Thyroid gland (tissue), 4 donors: ENCODE measurements at regions not wholly inside any gene's neighbourhood (a gene's known extent, or its start where the extent isn't known, plus 50 kb on each side); places are given as distances from the start of the nearest gene placed in this dataset.

Experiments
- DNase-seq, 2 donors: peaks; one replicate each; pipeline ENCODE4 v3.0.0-alpha.2; 2019
- H3K27ac ChIP-seq, 3 donors: fragments of 200-600 bp; sonication (generic); 1 replicate in 2 of 3; 2 replicates in 1 of 3; pipeline ENCODE4 v1.5.1; 2016 to 2019; ENCODE audit warnings: mild to moderate bottlenecking in 1 of 3, moderate library complexity in 1 of 3
- H3K27me3 ChIP-seq: fragments of 200-600 bp; sonication (generic); one replicate; pipeline ENCODE4 v1.5.1; 2019
- H3K36me3 ChIP-seq, 2 donors: fragments of 200-600 bp; sonication (generic); one replicate each; pipeline ENCODE4 v1.5.1; 2016 to 2019
- H3K4me1 ChIP-seq, 2 donors: fragments of 200-600 bp; sonication (generic); one replicate each; pipeline ENCODE4 v1.5.1; 2017 to 2019
- H3K4me3 ChIP-seq, 3 donors: fragments of 200-600 bp; sonication (generic); replicated peaks in 1 of 3; 1 replicate in 2 of 3; 2 replicates in 1 of 3; pipeline ENCODE4 v1.5.1; 2016; ENCODE audit warnings: mild to moderate bottlenecking in 1 of 3
- H3K9me3 ChIP-seq: fragments of 200-600 bp; sonication (generic); one replicate; pipeline ENCODE4 v1.5.1; 2017
- CTCF ChIP-seq, 6 experiments: fragments of 200-600 bp in 3 of 6; fragments of 450-650 bp in 3 of 6; sonication (generic) in 3 of 6; IDR thresholded peaks; one replicate each; pipeline ENCODE4 v1.5.1; 2016 to 2019; ENCODE audit warnings: antibody characterized with exemption in 6 of 6, mild to moderate bottlenecking in 2 of 6, inconsistent platforms in 1 of 6, moderate library complexity in 1 of 6
- POLR2A ChIP-seq, 2 donors: fragments of 450-650 bp; IDR thresholded peaks; one replicate each; pipeline ENCODE4 v1.6.1; 2017; ENCODE audit warnings: antibody characterized with exemption in 2 of 2, mild to moderate bottlenecking in 2 of 2, moderate library complexity in 1 of 2
- WGBS, 2 donors: methylation state at CpG; one replicate each; pipeline ENCODE4 v1.1.5; 2017; 5-methylcytosine and 5-hydroxymethylcytosine counted together
- intact Hi-C: fragments of 100-400 bp; cut with DNase I; formaldehyde crosslinking; loops from one replicate; pipeline ENCODE4 v1.15.1; 2023

GRCh38 chr20:19866070-19866469, 108.0 kb downstream of the RIN2 start:
- intact Hi-C loops, result no loop called here
- H3K4me3 ChIP-seq, result no peak overlapping the region
- no peaks in the 10 kb centered on the region for H3K36me3 ChIP-seq
- H3K9me3 ChIP-seq, result no peaks in the 10 kb centered on the region
- no peak for DNase-seq
- H3K27ac ChIP-seq, result no peak overlapping the region
- H3K4me1 ChIP-seq, result peaks cover 5 to 7% of the 10 kb centered on the region in 2 donors
- H3K27me3 ChIP-seq, result no peaks in the 10 kb centered on the region
- TF ChIP-seq CTCF (IDR thresholded peaks at IDR 0.05), result no peak
- no peak for TF ChIP-seq POLR2A (IDR thresholded peaks at IDR 0.05)

GRCh38 chr20:19867074-19867473, 109.0 kb downstream of the RIN2 start:
- DNase-seq, result no peak
- no peaks in the 10 kb centered on the region for H3K36me3 ChIP-seq
- 89 to 97% methylated on average over 2 of the region's 2 CpGs for WGBS, 2 donors
- H3K4me1 ChIP-seq, result peaks cover 5 to 7% of the 10 kb centered on the region in 2 donors
- no peaks in the 10 kb centered on the region for H3K9me3 ChIP-seq
- no peak for TF ChIP-seq CTCF (IDR thresholded peaks at IDR 0.05)
- no peak for TF ChIP-seq POLR2A (IDR thresholded peaks at IDR 0.05)
- intact Hi-C loops, result no loop called here
- H3K27me3 ChIP-seq, result no peaks in the 10 kb centered on the region
- H3K27ac ChIP-seq, result no peak overlapping the region
- H3K4me3 ChIP-seq, result no peak overlapping the region

- 85 to 90% methylated on average over 13 of the region's 13 CpGs for WGBS, 2 donors
- intact Hi-C loops, result no loop called here
- H3K4me1 ChIP-seq, result peaks cover 5 to 7% of the 10 kb centered on the region in 2 donors
- H3K27me3 ChIP-seq, result no peaks in the 10 kb centered on the region
- peaks cover 0 to 5% of the 10 kb centered on the region in 2 donors for H3K36me3 ChIP-seq
- no peaks in the 10 kb centered on the region for H3K9me3 ChIP-seq
- DNase-seq, result no peak
- TF ChIP-seq CTCF (IDR thresholded peaks at IDR 0.05), result no peak
- TF ChIP-seq POLR2A (IDR thresholded peaks at IDR 0.05), result no peak
- H3K27ac ChIP-seq, result no peak overlapping the region
- H3K4me3 ChIP-seq, result no peak overlapping the region
Observed at GRCh38 chr20:19867940-19868371, 109.9 kb downstream of the RIN2 start.

GRCh38 chr20:19868441-19868840, 110.4 kb downstream of the RIN2 start:
- Histone ChIP-seq H3K27ac (no peak overlapping the region), H3K4me1 (peaks cover 5 to 7% of the 10 kb centered on the region in 2 donors), H3K9me3 (no peaks in the 10 kb centered on the region), H3K36me3 (peaks cover 0 to 5% of the 10 kb centered on the region in 2 donors), H3K4me3 (no peak overlapping the region), H3K27me3 (no peaks in the 10 kb centered on the region)
- TF ChIP-seq CTCF (IDR thresholded peaks at IDR 0.05), result no peak
- no peak for TF ChIP-seq POLR2A (IDR thresholded peaks at IDR 0.05)
- intact Hi-C loops, result no loop called here
- 93 to 98% methylated on average over 6 of the region's 6 CpGs for WGBS, 2 donors
- DNase-seq, result no peak

GRCh38 chr20:19872001-19872400, 113.9 kb downstream of the RIN2 start:
- Histone ChIP-seq H3K27ac (no peak overlapping the region), H3K4me1 (peaks cover 7 to 15% of the 10 kb centered on the region in 2 donors), H3K9me3 (no peaks in the 10 kb centered on the region), H3K36me3 (peaks cover 0 to 5% of the 10 kb centered on the region in 2 donors), H3K27me3 (no peaks in the 10 kb centered on the region), H3K4me3 (no peak overlapping the region)
- 89 to 92% methylated on average over 3 of the region's 3 CpGs for WGBS, 2 donors
- no peak for DNase-seq
- intact Hi-C loops, result no loop called here
- TF ChIP-seq POLR2A (IDR thresholded peaks at IDR 0.05) (no peak), CTCF (IDR thresholded peaks at IDR 0.05) (no peak)
